G401.6 (cell line): ENCODE measurements at regions not wholly inside any gene's neighbourhood (a gene's known extent, or its start where the extent isn't known, plus 50 kb on each side); places are given as distances from the start of the nearest gene placed in this dataset.
"Not testable (repeated sequence)": the region's sequence is repeated elsewhere in the genome, so short reads cannot be mapped to it uniquely, and the experiment has no call there.

Experiments
- FAIRE-seq: peaks from 2 replicates; lab custom pipeline; 2012; peaks lifted over from hg19 to GRCh38; lab: Jason Lieb, UNC

DNA sequence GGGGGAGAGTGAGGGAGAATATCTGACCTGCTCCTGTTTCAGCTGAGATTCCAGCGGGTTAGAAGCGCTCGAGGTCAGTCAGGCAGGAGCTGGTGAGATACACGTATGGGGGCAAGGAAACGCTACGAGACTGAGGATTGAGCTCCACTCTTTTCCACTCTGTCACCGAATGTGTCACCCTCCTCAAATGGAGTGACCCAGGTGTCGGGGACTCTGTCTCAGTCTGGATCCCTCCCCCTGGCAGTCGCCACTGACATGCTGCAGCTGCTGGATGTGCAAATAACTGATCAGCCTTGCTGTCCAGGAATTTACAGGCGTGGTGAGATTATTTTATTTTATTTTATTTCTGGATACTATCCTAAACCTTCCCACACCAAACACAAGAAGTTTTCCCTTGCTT lies 100.9 kb upstream of the DPP6 start:
- no peak for FAIRE-seq

DNA sequence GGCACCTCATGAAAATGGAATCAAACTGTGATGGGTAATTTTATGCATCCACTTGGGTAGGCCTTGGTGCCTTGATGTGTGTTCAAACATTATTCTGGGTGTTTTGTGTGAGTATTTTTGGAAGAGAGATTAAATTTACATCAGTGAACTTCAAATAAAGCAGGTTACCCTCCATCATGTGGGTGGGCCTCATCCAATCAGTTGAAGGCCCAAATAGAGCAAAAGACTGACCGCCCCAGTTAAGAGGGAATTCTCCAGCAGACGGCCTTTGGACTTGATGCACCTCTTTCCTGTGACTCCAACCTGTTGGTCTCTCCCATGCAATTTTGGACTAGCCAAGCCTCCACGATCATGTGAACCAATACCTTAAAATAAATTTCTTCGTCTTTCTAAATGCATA lies 97.7 kb upstream of the DPP6 start:
- FAIRE-seq: no peak

GRCh38 chr7:153957677-153958076 lies 94.5 kb upstream of the DPP6 start:
- FAIRE-seq: not testable (repeated sequence)

DNA sequence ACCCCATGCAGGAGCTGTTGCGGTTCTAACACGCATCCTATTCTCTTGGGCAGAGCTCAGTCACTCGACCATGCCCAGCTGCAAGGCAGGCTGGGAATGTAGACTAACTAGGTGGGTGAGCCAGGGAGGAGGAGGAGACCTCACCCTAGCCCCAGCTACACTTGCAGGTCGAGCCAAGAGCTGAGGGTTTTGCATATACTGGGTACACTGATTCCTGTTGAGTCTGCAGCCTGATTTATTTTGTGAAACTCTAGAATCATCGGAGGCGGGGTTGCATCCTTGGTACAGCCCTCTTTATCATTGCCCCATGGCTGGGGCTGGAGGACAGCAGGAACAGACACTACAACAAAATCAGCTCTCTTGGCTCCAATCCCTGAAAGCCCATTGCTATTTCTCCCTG lies 93.8 kb upstream of the DPP6 start:
- not testable (repeated sequence) for FAIRE-seq

DNA sequence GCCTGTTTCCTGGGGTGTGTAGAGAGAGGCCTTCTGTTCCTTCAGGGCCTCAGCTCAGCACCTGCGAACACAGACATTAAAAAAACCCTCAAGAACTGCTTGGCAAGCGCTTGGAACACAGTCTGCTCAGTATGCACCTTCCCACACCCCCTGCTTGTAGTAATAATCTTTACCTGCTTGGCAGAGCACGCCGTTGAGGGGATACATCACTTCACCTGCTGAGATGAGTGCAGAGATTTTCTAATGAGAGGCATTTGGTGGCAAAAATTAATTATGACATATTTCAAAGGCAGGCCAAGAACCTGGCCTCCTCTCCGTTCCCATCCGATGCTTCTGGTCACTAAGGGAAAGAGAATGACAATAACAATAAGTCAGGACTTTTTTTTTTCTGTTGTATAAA lies 93.4 kb upstream of the DPP6 start:
- FAIRE-seq: not testable (repeated sequence)

DNA sequence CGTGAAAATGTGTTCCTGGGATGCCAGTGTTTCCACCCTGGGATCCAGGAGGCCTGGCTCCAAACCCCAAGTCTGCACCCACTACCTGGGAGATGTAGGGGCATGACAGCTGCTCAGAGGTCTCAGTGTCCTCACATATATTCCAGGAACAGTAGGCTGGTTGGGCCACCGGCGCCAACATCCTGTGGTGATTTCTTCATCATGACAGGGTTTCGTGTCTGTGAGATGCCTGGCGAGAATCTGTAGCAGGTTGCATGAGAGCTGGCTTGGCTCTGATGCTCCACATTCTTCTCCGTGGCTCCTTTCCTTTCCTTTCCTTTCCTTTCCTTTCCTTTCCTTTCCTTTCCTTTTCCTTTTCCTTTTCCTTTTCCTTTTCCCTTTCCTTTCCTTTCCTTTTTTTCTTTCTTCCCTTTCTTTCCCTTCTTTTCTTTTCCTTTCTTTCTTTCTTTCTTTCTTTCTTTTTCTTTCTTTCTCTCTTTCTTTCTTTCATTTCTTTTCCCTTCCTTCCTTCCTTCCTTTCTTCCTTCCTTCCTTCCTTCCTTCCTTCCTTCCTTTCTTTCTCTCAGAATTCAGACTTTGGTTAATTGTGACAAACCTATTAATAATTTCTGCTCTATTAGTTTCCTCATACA lies 87.6 kb upstream of the DPP6 start:
- not testable (repeated sequence) for FAIRE-seq

GRCh38 chr7:153969016-153969415 lies 83.2 kb upstream of the DPP6 start:
- not testable (repeated sequence) for FAIRE-seq

DNA sequence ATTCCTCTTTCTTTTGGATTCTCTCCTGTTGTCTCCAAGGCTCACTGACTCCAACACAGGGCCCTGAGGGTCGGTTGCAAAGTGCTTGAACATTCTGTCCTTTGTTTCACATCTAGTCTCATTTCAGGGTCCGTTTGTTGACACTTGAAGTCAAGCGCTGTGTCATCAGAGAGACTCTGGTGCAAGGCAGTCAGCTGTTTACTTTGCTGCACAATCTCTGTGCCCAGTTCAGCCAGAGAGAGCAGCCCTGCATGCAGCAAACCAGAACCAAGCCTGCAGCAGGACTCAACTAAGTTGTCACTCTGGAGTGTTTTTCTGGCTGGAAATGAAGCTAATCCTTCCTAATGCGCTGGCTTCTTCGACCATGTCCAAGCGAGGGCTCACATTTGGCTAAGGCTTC lies 77.6 kb upstream of the DPP6 start:
- FAIRE-seq: not testable (repeated sequence)

DNA sequence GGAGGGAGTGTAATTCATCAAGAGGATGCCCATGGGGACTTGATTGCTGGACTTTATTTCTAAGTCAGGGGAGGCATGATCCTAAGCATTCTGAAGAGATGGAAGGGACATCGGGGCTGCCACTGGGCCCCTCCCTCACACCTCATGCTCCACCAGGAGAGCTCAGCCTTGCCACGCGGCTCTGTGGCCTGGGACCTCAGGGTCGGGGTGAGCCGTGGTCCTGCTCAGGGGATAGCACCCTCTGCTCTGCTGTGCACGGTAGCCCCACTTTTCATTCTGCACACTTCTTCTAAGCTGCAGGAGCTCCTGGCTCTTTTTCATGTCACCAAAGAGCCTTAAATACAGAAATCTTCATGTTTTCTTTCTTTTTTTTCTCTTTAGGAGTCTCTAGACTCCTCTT lies 75.5 kb upstream of the DPP6 start:
- FAIRE-seq: not testable (repeated sequence)

GRCh38 chr7:153983186-153983585 lies 69.0 kb upstream of the DPP6 start:
- not testable (repeated sequence) for FAIRE-seq

- FAIRE-seq: not testable (repeated sequence)
Observed at GRCh38 chr7:153989066-153989627, 63.1 kb upstream of the DPP6 start.

DNA sequence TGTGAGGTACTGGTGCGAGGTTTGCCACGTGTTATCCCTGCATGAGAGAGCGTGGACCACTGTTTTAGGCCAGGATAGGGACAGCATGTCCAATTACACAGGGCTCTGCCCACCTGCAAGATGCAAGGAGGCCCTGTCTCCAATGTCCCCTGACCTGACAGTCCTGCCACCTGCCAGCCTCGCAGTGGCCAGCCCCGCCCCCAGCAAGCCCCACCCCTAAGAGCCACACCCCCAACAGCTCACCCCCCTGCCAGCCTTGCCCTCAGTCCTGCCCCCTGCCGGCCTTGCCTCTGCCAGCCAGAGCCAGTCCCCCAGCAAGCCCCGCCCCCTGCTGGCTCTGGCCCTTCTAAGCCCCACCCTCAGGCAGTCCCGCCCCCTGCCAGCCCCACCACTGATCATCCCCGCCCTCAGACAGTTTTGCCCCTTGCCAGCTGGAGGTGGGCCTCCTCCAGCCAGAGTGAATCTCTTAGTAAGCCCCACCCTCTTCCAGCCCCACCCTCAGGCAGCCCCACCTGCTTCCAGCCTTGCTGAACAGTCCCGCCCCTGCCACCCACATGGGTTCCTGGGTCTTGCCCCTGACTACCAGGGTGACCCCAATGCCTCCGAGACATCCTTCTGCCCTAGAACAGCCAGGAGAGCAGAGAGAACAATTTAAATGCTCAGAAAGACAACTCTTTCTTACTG lies 62.3 kb upstream of the DPP6 start:
- not testable (repeated sequence) for FAIRE-seq

DNA sequence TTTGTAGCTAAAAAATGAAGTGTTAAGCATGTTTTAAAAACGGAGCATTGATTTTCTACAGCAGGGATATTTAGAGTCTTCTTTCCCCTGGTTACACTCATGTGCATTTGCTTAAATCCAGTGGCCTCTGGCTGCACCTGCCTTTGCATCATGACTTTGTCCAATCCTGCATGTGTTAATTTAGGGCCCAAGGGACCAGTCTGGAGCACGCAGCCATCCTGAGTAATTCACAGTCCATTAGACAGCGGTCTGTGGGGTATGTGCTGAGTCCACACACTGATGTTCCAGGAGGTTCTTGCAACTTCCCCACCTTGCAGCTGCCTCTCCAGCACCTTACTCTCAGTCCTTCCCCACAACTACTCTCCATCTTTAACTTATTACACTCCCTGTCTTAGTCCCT lies 60.7 kb upstream of the DPP6 start:
- not testable (repeated sequence) for FAIRE-seq

DNA sequence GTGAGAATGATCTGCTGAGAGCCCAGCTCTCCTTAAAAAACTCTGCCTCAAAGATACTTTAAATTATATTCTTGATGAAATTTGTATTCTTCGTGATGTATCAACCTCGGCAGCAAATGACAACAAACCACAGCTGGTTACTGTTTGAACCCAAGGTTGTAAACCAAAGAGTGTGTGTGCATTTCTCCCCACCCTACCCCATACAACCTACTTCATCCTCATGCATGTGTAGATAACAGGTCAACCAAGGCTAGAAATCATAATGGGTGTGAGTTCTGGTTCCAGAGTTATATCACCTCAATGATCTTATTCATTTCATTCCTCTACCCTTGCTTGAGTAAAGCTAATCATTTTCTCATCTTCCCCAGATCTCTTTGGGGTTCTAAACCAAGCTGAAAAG lies 58.8 kb upstream of the DPP6 start:
- FAIRE-seq: not testable (repeated sequence)

GRCh38 chr7:153998896-153999295 lies 53.3 kb upstream of the DPP6 start:
- FAIRE-seq: not testable (repeated sequence)
